ENCODE measurements at regions not wholly inside any gene's neighbourhood (a gene's known extent, or its start where the extent isn't known, plus 50 kb on each side); places are given as distances from the start of the nearest gene placed in this dataset.
A peak's percentile ranks its signal among the peaks of the same experiment; 100 is the strongest.
"Not testable (repeated sequence)": the region's sequence is repeated elsewhere in the genome, so short reads cannot be mapped to it uniquely, and the experiment has no call there.

GRCh38 chrX:47302396-47302795, 68.0 kb upstream of the ZNF157 start:
- DNase-seq (ENCODE audit: low read depth): no peak

DNA sequence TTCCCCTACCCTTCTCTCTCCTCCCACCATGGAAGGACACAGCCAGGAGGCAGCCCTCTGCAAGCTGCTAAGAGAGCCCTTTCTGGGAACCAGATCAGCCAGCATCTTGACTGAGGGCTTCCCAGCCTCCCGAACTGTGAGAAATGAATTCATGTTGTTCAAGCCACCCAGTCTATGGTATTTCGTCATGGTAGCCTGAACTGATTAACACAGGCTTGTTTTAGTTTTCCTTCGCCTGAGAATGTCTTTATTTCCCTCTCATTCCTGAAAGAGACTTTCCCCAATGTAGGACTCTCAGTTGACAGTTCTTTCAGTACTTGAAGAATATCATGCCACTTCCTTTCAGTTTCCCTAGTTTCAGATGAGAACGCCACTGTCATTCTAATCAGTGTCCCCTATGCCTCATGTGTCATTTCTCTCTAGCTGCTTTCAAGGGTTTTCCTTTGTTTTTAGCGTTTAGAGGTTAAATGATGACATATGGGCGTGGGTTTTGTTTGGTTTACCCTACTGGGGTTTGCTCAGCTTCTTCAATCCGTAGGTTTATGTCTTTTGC, 63.8 kb upstream of the ZNF157 start:
- DNase-seq (ENCODE audit: low read depth): not testable (repeated sequence)

DNA sequence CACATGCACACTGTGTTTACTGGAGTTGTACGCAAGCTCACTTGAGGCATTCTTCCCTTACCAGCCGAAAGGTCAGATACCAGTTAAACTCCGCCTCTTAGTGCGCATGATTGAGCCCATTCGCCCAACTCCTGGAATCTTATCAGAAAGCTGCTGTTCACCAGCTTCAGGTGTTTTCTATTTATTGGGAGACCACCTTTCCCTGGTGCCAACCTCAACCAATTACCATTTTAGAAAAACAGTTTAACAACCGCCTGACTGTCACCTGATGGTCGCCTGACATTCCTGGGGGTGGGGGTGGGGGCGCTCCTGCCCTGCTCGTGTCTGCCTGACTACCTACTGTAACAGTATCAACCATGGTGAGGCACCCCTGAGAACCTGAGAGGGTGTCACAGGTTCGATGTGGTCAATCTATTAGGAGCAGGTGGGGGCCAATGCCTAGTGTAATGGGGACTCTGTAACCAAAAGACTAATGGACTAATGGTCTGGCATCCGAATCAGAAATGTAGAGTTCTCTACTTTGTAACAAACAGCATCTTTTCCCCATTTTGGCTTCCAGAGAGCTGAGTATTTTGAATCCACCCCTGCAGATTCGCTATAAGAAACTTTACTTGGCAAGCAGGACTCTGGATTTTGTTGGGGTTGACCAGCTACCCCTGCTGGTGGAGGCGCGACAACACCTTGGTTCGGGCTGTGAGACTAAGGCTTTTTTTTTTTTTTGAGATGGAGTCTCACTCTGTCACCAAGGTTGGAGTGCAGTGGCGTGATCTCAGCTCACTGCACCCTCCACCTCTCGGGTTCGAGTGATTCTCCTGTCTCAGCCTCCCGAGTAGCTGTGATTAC, 58.2 kb upstream of the ZNF157 start:
- peak; percentile 4 for DNase-seq (ENCODE audit: low read depth)

DNA sequence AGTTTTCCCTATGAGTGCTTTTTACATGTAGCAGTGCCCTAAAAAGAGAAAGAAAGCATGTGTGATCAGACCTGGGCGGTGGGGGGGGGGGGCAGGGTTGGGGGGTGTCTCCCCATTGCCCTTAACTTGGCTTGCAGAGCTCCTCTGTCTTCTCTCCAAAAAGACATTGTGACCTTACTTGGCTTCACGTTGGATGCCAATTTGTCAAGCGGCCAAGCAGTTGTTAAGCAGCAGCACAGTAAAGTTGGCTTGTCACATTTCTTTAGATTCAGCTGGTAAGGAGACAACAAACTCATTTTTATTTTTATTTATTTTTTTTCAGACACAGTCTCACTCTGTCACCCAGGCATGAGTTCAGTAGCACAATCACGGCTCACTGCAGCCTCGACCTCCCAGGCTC, 57.3 kb upstream of the ZNF157 start:
- no peak for DNase-seq (ENCODE audit: low read depth)

DNA sequence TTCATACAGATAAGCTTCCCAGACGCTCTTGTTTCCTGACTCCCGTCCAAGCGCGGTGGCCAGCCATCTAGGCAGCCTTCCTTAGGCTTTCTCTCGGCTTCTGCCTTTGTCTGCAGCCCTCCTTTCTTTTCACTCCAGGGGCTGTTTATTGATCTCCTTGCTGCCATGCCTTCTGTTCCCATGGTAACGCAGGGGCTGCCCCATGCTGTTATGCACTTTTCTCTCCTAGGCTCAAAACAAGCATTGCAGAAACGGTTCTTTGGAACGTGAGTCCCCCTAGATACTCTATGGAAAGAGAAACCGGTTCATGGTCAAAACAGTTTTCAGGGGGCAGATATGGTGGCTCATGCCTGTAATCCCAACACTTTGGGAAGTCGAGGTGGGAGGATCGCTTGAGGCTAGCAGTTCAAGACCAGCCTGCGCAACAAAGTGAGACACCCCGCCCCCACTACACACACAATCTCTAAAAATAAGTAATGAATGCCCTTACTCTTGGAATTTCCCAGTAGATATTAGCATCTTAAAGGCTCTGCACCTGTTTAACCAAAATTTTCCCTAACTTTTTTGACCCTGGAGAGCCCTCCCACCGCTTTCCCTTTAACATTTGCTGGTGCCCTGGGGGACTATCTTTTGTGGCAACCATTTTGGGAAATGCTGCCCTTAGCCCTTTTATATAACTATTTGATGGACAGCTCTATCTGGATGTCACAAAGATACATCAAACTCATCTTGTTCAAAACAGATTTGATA, 53.9 kb upstream of the ZNF157 start:
- DNase-seq (ENCODE audit: low read depth): no peak
